Liver (tissue), 8 donors: ENCODE measurements at regions not wholly inside any gene's neighbourhood (a gene's known extent, or its start where the extent isn't known, plus 50 kb on each side); places are given as distances from the start of the nearest gene placed in this dataset.

Experiments used
- DNase-seq: peaks from one replicate; pipeline ENCODE4 v3.0.0-alpha.2; 2017; ENCODE audit warnings: low spot score
- H3K27ac ChIP-seq, 2 donors: one replicate each; pipeline ENCODE4 v1.7.0; 2013; ENCODE audit warnings: inconsistent platforms in 2 of 2, low read length in 2 of 2, control low read depth in 1 of 2, low read depth in 1 of 2, mild to moderate bottlenecking in 1 of 2
- H3K27me3 ChIP-seq, 4 donors: one replicate each; pipeline versions ENCODE4 v1.6.1 to v1.7.0; 2013; ENCODE audit warnings: low read length in 3 of 4, inconsistent platforms in 1 of 4, mild to moderate bottlenecking in 1 of 4, moderate library complexity in 1 of 4; ENCODE audit not compliant: control insufficient read depth in 4 of 4, insufficient read depth in 4 of 4
- H3K36me3 ChIP-seq, 4 donors: one replicate each; pipeline versions ENCODE4 v1.6.1 to v1.7.0; 2013; ENCODE audit warnings: low read length in 3 of 4, mild to moderate bottlenecking in 3 of 4, low read depth in 1 of 4, moderate library complexity in 1 of 4; ENCODE audit not compliant: control insufficient read depth in 4 of 4, insufficient read depth in 3 of 4
- H3K4me1 ChIP-seq, 4 donors: one replicate each; pipeline versions ENCODE4 v1.6.1 to v1.7.0; 2013; ENCODE audit warnings: low read length in 3 of 4, mild to moderate bottlenecking in 3 of 4, moderate library complexity in 1 of 4; ENCODE audit not compliant: control insufficient read depth in 4 of 4, insufficient read depth in 4 of 4
- H3K4me3 ChIP-seq, 3 donors: one replicate each; pipeline versions ENCODE4 v1.6.1 to v1.7.0; 2013; ENCODE audit warnings: low read length in 3 of 3, control low read depth in 1 of 3, low read depth in 1 of 3, mild to moderate bottlenecking in 1 of 3
- H3K9ac ChIP-seq, 2 donors: one replicate each; pipeline ENCODE4 v1.7.0; 2013; ENCODE audit warnings: low read length in 2 of 2, mild to moderate bottlenecking in 2 of 2, moderate library complexity in 2 of 2, control low read depth in 1 of 2, low read depth in 1 of 2
- H3K9me3 ChIP-seq, 4 donors: one replicate each; pipeline versions ENCODE4 v1.6.1 to v1.7.0; 2013; ENCODE audit warnings: low read length in 3 of 4; ENCODE audit not compliant: control insufficient read depth in 4 of 4
- EGR1 ChIP-seq, 2 donors: IDR thresholded peaks; 2 replicates each; pipeline ENCODE4 v1.6.1; 2016 to 2018; ENCODE audit warnings: antibody characterized with exemption in 2 of 2, low read depth in 2 of 2
- FOXA1 ChIP-seq: IDR thresholded peaks from 2 replicates; pipeline ENCODE4 v1.6.1; 2016; ENCODE audit warnings: antibody characterized with exemption
- FOXA2 ChIP-seq: IDR thresholded peaks from 2 replicates; pipeline ENCODE4 v1.6.1; 2016; ENCODE audit warnings: antibody characterized with exemption
- GABPA ChIP-seq, 2 donors: IDR thresholded peaks in 1 of 2; conservative IDR thresholded peaks in 1 of 2; 2 replicates each; pipeline ENCODE4 v1.6.1; 2016; ENCODE audit warnings: antibody characterized with exemption in 2 of 2, mild to moderate bottlenecking in 1 of 2, moderate library complexity in 1 of 2
- HNF4A ChIP-seq, 2 donors: conservative IDR thresholded peaks; 2 replicates each; pipeline ENCODE4 v1.6.1; 2016; ENCODE audit warnings: antibody characterized with exemption in 2 of 2, mild to moderate bottlenecking in 2 of 2
- HNF4G ChIP-seq: IDR thresholded peaks from 2 replicates; pipeline ENCODE4 v1.6.1; 2016; ENCODE audit warnings: antibody characterized with exemption
- JUND ChIP-seq, 2 donors: IDR thresholded peaks; 2 replicates each; pipeline ENCODE4 v1.6.1; 2016; ENCODE audit warnings: antibody characterized with exemption in 2 of 2
- NR2F2 ChIP-seq: IDR thresholded peaks from 2 replicates; pipeline ENCODE4 v1.6.1; 2016; ENCODE audit warnings: antibody characterized with exemption
- RAD21 ChIP-seq, 2 donors: IDR thresholded peaks; 2 replicates each; pipeline ENCODE4 v1.6.1; 2016; ENCODE audit warnings: antibody characterized with exemption in 2 of 2, mild to moderate bottlenecking in 2 of 2
- RXRA ChIP-seq, 2 donors: IDR thresholded peaks; 2 replicates each; pipeline ENCODE4 v1.6.1; 2017 to 2018; ENCODE audit warnings: antibody characterized with exemption in 2 of 2, mild to moderate bottlenecking in 1 of 2
- SP1 ChIP-seq: IDR thresholded peaks from 2 replicates; pipeline ENCODE4 v1.6.1; 2018; ENCODE audit warnings: antibody characterized with exemption, mild to moderate bottlenecking
- TAF1 ChIP-seq: conservative IDR thresholded peaks from 2 replicates; pipeline ENCODE4 v1.6.1; 2016; ENCODE audit warnings: antibody characterized with exemption, mild to moderate bottlenecking
- YY1 ChIP-seq: IDR thresholded peaks from 2 replicates; pipeline ENCODE4 v1.6.1; 2016; ENCODE audit warnings: antibody characterized with exemption, mild to moderate bottlenecking
- WGBS: extraction: QIAGEN DNeasy Blood & Tissue Kit; methylation state at CpG from one replicate; pipeline ENCODE4 v1.1.7; 2013; 5-methylcytosine and 5-hydroxymethylcytosine counted together
- TF ChIP-seq, protein P1 (sequence below): IDR thresholded peaks from 2 replicates; pipeline ENCODE4 v1.6.1; 2016; ENCODE audit warnings: antibody characterized with exemption
- TF ChIP-seq, protein P2 (sequence below): IDR thresholded peaks from 2 replicates; pipeline ENCODE4 v1.6.1; 2016; ENCODE audit warnings: antibody characterized with exemption
- TF ChIP-seq, protein P3 (sequence below): IDR thresholded peaks from 2 replicates; pipeline ENCODE4 v1.6.1; 2016; ENCODE audit warnings: antibody characterized with exemption, mild to moderate bottlenecking
- TF ChIP-seq, protein P4 (sequence below): IDR thresholded peaks from 2 replicates; pipeline ENCODE4 v1.6.1; 2016; ENCODE audit warnings: antibody characterized with exemption
- TF ChIP-seq, protein P5 (sequence below): fragments of 150-350 bp; IDR thresholded peaks from 2 replicates; pipeline ENCODE4 v1.5.1; 2017; ENCODE audit warnings: improper control_type of control experiment, low read depth, low read length; ENCODE audit not compliant: missing input control
- donor health status: healthy.
- donor health status: healthy.
- donor health status: healthy.
- donor health status: healthy.
- donor health status: healthy.

DNA sequence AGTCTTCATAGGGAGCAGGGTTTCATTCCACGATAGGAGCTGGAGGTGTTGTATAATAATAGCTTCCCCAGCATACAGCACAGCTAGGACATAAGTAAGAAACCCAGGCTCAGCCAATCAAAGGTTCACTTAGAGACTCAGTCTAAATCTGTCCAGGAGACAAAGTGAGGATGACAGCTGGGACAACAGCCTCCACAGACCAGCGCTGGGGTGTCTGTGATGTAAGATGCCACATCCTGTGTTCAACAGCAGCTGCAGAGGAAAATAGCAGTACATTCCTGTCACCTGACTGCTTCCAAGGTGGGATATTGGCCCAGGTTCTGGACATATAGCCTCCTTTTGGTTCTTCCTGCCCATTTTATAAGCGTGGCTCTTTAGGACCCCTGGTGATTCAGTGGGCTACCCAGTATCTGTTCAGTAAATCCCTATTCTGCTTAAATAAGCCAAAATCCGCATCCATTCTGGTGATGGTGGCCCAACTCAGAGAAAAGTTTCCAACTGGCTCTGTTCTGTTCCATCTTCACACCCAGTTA lies 176.8 kb upstream of the SYT6 start:
- H3K4me3 ChIP-seq, result no peak overlapping the region
- H3K4me1 ChIP-seq, result no peaks in the 10 kb centered on the region
- no peaks in the 10 kb centered on the region for H3K27me3 ChIP-seq
- H3K9me3 ChIP-seq, result peaks cover 0 to 1% (median 0%) of the 10 kb centered on the region in 4 donors
- no peak overlapping the region for H3K27ac ChIP-seq
- peak; percentile 9 for DNase-seq
- 69% methylated on average over 4 of the region's 4 CpGs for WGBS
- H3K9ac ChIP-seq, result no peak overlapping the region
- no peak for TF ChIP-seq GABPA (IDR thresholded peaks at IDR 0.05 in 1 of 2, conservative IDR thresholded peaks at IDR 0.05 in 1 of 2)
- no peak for TF ChIP-seq FOXA2
- TF ChIP-seq RXRA (IDR thresholded peaks at IDR 0.05), result no peak
- no peak for TF ChIP-seq EGR1 (IDR thresholded peaks at IDR 0.05; ENCODE audit: low read depth in 2 of 2)
- no peak for TF ChIP-seq YY1
- no peak for TF ChIP-seq NR2F2
- no peak for TF ChIP-seq FOXA1
- no peak for TF ChIP-seq JUND (IDR thresholded peaks at IDR 0.05)
- TF ChIP-seq, protein P1, sequence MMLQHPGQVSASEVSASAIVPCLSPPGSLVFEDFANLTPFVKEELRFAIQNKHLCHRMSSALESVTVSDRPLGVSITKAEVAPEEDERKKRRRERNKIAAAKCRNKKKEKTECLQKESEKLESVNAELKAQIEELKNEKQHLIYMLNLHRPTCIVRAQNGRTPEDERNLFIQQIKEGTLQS, result no peak
- no peak for TF ChIP-seq TAF1
- TF ChIP-seq, protein P2, sequence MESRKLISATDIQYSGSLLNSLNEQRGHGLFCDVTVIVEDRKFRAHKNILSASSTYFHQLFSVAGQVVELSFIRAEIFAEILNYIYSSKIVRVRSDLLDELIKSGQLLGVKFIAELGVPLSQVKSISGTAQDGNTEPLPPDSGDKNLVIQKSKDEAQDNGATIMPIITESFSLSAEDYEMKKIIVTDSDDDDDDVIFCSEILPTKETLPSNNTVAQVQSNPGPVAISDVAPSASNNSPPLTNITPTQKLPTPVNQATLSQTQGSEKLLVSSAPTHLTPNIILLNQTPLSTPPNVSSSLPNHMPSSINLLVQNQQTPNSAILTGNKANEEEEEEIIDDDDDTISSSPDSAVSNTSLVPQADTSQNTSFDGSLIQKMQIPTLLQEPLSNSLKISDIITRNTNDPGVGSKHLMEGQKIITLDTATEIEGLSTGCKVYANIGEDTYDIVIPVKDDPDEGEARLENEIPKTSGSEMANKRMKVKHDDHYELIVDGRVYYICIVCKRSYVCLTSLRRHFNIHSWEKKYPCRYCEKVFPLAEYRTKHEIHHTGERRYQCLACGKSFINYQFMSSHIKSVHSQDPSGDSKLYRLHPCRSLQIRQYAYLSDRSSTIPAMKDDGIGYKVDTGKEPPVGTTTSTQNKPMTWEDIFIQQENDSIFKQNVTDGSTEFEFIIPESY, result no peak
- no peak for TF ChIP-seq HNF4A (conservative IDR thresholded peaks at IDR 0.05)
- TF ChIP-seq, protein P3, sequence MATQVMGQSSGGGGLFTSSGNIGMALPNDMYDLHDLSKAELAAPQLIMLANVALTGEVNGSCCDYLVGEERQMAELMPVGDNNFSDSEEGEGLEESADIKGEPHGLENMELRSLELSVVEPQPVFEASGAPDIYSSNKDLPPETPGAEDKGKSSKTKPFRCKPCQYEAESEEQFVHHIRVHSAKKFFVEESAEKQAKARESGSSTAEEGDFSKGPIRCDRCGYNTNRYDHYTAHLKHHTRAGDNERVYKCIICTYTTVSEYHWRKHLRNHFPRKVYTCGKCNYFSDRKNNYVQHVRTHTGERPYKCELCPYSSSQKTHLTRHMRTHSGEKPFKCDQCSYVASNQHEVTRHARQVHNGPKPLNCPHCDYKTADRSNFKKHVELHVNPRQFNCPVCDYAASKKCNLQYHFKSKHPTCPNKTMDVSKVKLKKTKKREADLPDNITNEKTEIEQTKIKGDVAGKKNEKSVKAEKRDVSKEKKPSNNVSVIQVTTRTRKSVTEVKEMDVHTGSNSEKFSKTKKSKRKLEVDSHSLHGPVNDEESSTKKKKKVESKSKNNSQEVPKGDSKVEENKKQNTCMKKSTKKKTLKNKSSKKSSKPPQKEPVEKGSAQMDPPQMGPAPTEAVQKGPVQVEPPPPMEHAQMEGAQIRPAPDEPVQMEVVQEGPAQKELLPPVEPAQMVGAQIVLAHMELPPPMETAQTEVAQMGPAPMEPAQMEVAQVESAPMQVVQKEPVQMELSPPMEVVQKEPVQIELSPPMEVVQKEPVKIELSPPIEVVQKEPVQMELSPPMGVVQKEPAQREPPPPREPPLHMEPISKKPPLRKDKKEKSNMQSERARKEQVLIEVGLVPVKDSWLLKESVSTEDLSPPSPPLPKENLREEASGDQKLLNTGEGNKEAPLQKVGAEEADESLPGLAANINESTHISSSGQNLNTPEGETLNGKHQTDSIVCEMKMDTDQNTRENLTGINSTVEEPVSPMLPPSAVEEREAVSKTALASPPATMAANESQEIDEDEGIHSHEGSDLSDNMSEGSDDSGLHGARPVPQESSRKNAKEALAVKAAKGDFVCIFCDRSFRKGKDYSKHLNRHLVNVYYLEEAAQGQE, result no peak
- TF ChIP-seq, protein P4, sequence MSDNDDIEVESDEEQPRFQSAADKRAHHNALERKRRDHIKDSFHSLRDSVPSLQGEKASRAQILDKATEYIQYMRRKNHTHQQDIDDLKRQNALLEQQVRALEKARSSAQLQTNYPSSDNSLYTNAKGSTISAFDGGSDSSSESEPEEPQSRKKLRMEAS, result no peak
- TF ChIP-seq RAD21 (IDR thresholded peaks at IDR 0.05), result no peak
- TF ChIP-seq HNF4G, result no peak
- no peak for TF ChIP-seq SP1
- TF ChIP-seq, protein P5, sequence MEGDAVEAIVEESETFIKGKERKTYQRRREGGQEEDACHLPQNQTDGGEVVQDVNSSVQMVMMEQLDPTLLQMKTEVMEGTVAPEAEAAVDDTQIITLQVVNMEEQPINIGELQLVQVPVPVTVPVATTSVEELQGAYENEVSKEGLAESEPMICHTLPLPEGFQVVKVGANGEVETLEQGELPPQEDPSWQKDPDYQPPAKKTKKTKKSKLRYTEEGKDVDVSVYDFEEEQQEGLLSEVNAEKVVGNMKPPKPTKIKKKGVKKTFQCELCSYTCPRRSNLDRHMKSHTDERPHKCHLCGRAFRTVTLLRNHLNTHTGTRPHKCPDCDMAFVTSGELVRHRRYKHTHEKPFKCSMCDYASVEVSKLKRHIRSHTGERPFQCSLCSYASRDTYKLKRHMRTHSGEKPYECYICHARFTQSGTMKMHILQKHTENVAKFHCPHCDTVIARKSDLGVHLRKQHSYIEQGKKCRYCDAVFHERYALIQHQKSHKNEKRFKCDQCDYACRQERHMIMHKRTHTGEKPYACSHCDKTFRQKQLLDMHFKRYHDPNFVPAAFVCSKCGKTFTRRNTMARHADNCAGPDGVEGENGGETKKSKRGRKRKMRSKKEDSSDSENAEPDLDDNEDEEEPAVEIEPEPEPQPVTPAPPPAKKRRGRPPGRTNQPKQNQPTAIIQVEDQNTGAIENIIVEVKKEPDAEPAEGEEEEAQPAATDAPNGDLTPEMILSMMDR, result no peak
- H3K36me3 ChIP-seq, result no peaks in the 10 kb centered on the region
